ENCODE measurements at regions not wholly inside any gene's neighbourhood (a gene's known extent, or its start where the extent isn't known, plus 50 kb on each side); places are given as distances from the start of the nearest gene placed in this dataset.
A peak's percentile ranks its signal among the peaks of the same experiment; 100 is the strongest.

DNA sequence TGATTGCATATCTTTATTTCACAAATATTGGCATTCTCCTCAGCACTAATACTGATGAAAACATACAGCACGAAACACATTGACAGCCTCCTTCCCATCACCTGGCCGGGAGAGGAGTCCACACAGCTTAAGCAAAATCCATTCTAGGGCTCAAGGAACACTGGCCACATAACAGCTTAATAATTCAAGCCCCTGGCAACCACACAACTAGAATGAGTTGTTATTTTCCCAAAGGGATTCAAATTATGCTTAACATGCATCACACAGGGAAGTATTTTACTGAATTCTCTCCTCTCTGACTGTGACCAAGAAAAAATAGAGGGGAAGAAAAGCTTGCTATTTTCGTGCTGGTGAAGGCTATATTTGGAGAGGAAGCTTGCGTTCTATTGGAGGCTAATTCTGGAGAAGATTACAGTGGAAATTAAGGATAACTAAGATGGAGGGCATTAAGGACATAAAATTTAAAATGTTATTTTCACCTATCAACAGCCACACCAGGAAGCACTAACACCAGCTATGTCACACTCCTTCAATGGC lies 198.5 kb downstream of the ADGRG6 start:
- DNase-seq = no peak

GRCh38 chr6:142501795-142502194 lies 200.0 kb downstream of the ADGRG6 start:
- DNase-seq = no peak

DNA sequence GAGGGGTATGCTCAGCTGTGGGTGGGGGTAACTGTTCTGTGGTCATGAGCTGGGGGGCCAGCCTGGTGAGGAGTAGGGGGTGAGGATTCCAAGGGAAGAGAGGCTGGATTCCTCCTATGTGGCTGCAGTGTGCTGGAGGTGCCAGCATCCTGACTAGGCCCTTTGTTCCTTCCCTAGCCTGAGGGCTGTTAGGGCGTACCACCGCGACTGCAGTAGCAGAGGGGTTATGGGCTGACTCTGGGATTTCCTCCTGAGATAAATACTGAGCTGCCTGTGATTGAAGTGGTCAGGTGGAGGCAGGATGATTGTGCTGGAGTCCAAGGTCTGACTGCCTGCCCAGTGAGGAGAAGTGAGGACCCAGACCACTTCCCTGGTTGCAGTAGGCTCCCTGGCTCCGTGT lies 205.3 kb downstream of the ADGRG6 start:
- DNase-seq = no peak

- DNase-seq = no peak
Observed at GRCh38 chr6:142510211-142510610, 208.4 kb downstream of the ADGRG6 start.

DNA sequence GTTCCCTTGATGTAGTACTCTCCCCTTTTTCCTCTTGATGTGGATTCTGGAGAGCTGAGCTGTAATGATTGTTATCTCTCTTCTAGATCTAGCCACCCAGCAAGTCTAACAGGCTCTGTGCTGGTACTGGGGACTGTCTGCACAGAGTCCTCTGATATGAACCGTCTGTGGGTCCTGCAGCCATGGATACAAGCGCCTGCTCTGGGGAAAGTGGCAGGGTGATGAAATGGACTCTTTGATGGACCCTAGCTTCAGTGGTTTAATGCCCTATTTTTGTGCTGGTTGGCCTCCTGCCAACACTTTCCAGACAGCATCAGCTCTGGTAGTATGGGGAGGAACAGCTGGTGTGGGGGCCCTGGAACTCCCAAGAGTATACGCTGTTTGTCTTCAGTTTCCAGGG lies 216.3 kb downstream of the ADGRG6 start:
- no peak for DNase-seq

DNA sequence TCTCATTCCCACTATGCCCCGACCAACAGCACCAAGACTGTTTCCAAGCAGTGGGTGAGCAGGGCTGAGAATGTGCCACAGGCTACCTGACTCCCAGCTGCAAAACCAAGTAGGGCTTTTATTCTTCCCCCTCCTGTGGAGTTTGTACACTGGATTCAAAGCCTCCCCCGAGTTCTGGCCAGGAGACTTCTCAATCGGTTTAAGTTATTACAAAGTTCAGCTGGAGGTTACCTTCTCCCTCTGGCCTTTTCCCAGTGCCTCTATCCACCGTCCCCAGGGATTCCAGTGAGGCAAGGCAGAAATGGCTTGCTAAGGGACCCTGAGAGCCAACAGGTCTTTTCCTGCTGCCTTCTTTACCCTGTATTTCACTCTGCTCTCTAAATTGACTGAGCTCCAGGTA lies 217.0 kb downstream of the ADGRG6 start:
- DNase-seq = no peak

- DNase-seq = no peak
Observed at GRCh38 chr6:142521791-142522190, 220.0 kb downstream of the ADGRG6 start.

DNA sequence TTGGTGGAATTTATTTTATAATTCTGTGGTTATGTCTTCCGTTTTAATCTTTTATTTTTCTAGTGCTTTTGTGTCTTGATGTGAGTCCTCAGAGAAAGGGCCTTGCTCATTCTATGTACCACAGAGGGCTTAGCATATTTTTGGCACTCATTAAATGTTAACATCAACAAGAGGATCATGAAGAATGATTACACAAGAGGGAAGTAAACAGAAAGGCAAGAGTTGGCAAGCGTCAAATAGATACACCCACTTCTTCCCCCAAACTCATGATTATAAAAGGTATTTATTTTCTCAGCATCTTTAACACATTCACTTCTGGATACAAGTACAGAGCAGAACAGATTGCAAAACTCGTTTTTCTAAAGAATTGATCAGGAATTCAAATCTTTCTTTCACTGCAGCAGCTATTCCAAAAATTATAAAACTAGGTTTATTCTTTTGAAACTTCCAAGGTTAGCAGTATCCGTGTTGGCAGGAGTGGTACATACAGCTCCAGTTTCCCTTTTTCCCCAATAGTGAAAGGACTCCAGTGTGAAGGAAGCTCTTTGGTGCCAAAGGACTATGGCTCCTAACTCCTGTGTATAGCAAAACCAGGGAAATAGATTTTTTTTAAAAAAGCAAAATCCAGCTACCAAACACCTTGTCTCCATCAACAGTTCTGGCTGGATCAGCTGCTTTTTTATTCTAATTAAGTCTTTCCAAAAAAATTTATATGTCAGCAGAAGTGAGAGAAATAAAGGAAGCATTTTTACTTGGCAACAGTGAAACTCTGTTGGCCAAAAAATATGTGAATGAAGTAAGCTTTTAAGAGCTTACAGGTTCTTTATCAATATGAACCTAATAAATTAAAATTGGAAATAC lies 221.9 kb downstream of the ADGRG6 start:
- DNase-seq = no peak

- no peak for DNase-seq
Observed at GRCh38 chr6:142530566-142530965, 228.8 kb downstream of the ADGRG6 start.

- no peak for DNase-seq
Observed at GRCh38 chr6:142531727-142532126, 229.9 kb downstream of the ADGRG6 start.

DNA sequence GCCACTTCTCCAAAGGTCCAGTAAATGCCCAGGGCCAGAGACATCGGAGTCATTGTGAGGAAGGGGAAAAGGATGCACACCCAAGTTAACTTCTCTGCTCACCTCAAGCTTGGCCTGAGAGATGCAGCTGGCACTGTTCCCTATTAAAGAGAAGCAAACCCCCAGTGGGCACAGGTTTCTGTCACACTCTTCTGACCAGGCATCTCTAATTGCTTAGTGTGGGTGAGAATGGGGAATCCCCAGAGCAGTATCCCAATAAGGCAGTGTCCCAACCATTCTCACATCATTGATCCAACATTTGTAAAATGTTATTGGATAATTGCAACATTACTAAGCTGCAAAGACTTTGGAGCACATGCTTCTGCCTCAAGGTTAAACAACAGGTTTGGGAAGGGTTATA lies 232.3 kb downstream of the ADGRG6 start:
- DNase-seq = no peak

- no peak for DNase-seq
Observed at GRCh38 chr6:142534484-142534883, 232.7 kb downstream of the ADGRG6 start.

DNA sequence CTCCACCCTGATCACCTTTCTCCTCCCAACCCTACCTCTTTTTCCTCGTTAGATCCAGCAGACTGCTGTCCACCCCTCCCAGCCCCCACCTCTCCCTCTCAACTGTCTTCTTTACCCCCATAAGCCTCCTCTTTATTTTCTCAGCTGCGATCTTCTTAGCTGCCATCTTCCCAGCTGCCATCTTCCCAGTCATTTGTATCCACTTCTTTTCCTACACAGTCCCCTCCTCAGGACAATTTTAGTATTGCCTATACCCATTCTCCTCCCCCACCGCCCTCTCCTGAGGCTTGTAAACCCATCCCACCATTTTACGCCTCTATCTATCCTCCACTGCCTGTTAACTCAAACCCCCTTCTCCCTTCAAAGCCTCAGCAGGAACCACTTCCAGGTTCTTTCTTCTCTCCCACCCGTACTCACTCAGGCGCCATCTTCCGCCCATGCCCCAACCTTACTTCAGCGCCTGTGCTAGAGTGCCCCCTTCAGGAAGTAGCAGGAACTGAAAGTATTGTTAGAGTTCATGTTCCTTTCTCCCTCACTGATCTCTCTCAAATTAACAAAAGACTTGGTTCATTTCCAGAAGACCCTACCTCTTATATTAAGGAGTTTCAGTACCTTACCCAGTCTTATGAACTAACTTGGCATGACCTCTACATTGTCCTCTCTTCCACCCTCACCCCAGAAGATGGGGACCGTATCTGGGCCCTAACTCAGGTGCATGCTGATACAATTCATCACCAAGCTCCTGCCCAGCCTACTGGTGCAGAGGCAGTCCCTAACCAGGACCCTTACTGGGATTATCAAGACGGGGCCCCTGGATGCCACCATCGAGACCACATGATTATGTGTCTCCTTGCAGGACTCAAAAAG lies 236.0 kb downstream of the ADGRG6 start:
- no peak for DNase-seq

- DNase-seq = peak; percentile 9
Observed at GRCh38 chr6:142542704-142543233, 241.0 kb downstream of the ADGRG6 start.

DNA sequence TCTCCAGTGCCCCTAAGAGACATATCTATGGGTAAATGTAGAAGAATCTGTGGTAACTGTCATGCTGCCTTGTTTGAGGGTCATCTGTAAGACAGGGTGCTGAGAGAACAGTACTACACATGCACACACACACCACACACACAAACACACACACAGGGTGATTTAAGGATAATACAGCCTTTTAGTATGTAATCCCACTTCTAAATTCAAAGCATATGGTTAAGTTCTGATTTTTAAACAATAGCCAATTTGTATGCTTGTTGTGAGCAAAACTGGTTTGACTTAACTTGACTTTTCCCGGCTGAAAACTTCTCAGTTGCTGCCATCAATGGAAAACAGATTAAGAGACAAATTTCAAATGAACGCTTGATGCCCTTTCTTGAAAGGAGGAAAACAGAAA lies 241.8 kb downstream of the ADGRG6 start:
- no peak for DNase-seq

DNA sequence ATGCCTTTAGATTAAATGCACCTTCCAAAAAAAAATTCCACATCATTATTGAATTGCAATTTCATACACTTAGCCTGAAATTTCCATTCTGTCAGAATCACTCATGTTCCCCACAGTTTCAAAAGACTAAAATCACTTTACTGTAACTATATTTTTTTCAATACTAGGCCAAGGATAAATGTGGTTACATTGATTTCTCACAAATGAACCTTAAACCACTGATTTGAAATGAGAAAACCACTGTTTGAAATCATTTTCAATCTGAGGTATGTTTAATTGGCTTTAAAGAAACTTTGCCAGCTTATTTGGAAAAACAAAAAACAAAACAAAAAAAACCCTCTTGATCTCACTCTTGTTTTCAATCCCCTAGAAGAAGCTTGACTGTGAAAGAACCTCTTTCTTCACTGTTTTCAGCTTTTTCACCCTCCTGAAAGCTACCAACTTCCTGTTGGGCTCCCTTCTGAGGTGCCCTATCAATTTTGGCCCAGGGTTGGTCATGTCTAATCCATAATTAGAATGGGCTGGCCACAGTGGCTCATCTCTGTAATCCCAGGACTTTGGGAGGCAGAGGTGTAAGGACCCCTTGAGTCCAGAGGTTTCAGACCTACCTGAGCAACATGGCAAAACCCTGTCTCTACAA lies 242.5 kb downstream of the ADGRG6 start:
- no peak for DNase-seq

DNA sequence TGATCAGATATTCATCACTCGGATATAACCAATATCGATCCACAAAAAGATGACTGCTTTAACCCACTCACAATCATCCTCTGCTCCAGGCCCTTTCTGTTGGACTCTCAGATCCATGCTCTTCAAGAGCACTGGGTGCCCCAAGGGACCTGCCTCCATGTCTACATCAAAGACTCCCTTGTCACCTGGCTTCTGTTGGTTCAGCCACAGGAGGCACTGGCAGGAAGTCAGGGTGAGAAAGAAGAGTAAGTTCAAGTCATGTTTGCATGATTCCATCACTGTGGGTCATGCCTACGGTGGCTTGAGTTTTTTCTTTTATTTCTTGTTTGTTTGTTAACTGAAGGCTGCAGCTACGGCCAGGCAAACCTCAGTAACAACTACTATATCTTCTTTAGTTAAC lies 243.3 kb downstream of the ADGRG6 start:
- DNase-seq = no peak

DNA sequence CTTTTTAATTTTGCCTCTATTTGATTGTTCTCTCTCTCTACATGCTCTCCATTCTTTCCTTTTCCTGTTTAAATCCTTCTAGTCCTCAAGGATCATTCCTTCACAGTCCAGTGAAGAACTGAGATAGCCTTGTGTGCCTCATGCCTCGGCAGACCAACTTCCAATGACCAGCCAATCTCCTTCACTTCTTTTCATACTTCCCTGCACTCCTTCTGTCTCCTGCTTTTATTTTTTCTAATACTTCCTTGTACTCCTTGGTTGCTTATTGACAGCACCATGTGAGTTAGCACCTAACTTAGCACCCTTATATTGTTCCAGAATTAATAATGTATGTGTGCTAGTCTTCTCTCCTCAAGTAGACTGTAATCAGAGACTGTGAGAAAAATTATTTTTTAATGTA lies 246.8 kb downstream of the ADGRG6 start:
- no peak for DNase-seq

DNA sequence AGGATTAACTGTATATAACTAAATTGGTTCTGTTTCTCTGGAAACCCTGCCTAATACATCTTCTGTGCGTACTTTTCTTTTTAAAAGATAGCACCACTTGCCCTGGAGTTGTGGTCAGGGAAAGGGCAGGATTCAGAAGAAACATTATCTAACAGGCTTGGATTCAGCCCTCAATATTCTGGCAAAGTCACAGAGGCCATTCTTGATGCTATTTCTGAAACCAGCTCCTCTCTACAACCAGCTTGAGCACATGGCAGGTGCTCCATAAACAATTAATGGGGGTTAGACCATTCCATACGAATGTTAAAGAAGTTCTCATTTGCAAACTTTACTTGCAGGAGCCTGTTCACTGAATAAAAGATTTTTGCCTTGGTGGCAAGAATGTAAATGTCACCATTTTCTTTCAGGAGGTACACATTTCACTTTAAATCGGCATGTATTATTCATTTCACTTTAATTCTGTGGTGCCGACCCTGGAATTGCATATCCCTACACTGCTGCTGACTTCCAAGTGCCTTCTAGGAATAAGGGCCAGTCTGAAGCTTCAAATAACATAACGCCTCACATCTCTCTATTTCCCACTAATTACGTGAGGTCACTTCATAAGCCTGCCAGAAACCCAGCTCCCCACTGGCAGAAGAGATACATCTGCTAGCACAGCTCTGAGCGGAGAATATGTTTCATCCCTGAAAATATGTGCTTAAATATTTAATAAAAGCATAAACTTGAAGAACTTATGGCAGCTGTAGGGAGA lies 248.7 kb downstream of the ADGRG6 start:
- no peak for DNase-seq

DNA sequence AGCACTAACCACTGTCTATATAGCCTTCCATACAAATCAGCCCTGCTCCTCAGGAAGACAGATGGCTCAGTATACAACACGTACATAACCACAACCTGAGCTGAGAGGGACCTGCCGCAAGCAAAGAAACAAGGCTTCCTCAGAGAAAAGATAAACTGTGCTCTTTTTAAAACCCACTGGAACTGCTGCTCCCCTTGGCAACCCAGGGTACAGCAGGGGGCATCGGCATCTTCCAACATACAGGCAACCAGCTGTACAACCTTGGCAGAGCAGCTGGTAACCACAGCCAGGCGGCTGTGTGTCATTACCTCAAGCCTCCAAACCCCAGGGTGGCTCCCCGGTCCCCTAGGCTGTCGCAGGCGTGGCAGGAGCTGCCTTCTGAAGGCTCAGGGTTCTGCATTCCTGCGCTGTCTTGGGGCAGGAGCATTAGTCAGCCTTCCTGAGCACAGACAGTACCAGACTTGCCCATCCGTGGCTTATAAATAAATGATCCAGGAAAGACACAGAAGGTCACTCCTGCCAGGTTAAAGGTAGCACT lies 249.5 kb downstream of the ADGRG6 start:
- DNase-seq = no peak

DNA sequence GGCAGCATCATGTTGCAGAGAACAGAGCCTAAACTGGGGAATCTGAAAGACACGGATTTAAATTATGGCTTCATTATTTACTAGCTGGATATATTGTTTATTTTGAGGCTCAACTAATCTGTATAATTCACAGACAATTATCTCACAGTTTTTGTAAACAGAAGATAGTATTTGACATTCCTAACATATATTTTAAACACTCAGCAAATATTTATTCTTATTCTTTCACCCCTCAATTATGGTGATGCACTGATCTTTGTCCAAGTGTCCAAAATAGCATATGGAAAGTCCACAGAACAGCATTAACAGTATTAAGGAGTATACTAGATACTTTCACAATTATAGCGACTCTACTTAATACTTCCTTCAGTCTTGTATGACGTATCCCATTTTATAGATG lies 257.0 kb downstream of the ADGRG6 start:
- no peak for DNase-seq

Data from GOT3 (cell line).